Stomach (tissue), 8 donors: ENCODE measurements at regions not wholly inside any gene's neighbourhood (a gene's known extent, or its start where the extent isn't known, plus 50 kb on each side); places are given as distances from the start of the nearest gene placed in this dataset.

Source experiments
- DNase-seq, 2 donors: peaks; one replicate each; pipeline versions ENCODE4 v3.0.0 to v3.0.0-alpha.2; 2013 to 2019
- H3K27ac ChIP-seq, 5 donors: fragments of 200-600 bp in 4 of 5; sonication (generic) in 4 of 5; one replicate each; pipeline ENCODE4 v1.5.1; 2013 to 2019; ENCODE audit warnings: mild to moderate bottlenecking in 1 of 5, moderate library complexity in 1 of 5
- H3K27me3 ChIP-seq, 3 donors: fragments of 200-600 bp; sonication (generic); one replicate each; pipeline ENCODE4 v1.5.1; 2017 to 2019; ENCODE audit warnings: mixed run types in 1 of 3
- H3K36me3 ChIP-seq, 4 donors: fragments of 200-600 bp; sonication (generic); 1 replicate in 3 of 4; 2 replicates in 1 of 4; pipeline ENCODE4 v1.5.1; 2016 to 2019
- H3K4me1 ChIP-seq, 4 donors: fragments of 200-600 bp; sonication (generic); one replicate each; pipeline ENCODE4 v1.5.1; 2016 to 2019
- H3K4me3 ChIP-seq, 4 donors: fragments of 200-600 bp; sonication (generic) in 3 of 4; one replicate each; pipeline ENCODE4 v1.5.1; 2016 to 2019; ENCODE audit warnings: mild to moderate bottlenecking in 1 of 4
- H3K9me3 ChIP-seq, 4 donors: fragments of 200-600 bp; sonication (generic); one replicate each; pipeline ENCODE4 v1.5.1; 2016 to 2019
- EP300 ChIP-seq: sonication (generic); formaldehyde crosslinking; IDR thresholded peaks from one replicate; pipeline ENCODE4 v1.6.1; 2017; ENCODE audit warnings: antibody characterized with exemption
- POLR2A ChIP-seq, 4 donors: fragments of 450-650 bp; IDR thresholded peaks; one replicate each; pipeline ENCODE4 v1.6.1; 2016; ENCODE audit warnings: antibody characterized with exemption in 4 of 4, control low read depth in 2 of 4, mild to moderate bottlenecking in 1 of 4, moderate library complexity in 1 of 4
- POLR2AphosphoS5 ChIP-seq, 3 donors: sonication (generic); formaldehyde crosslinking; IDR thresholded peaks; one replicate each; pipeline ENCODE4 v1.6.1; 2016; ENCODE audit warnings: antibody characterized with exemption in 3 of 3
- WGBS, 5 donors: extraction: QIAGEN DNeasy Blood & Tissue Kit in 3 of 5; methylation state at CpG; one replicate each; pipeline versions ENCODE4 v1.1.5 to v1.1.7; 2013 to 2018; 5-methylcytosine and 5-hydroxymethylcytosine counted together
- intact Hi-C: fragments of 100-400 bp; cut with DNase I; formaldehyde crosslinking; loops from one replicate; pipeline ENCODE4 v1.15.1; 2023; ENCODE audit warnings: low total_unique reads
- TF ChIP-seq, protein P1 (sequence below), 7 experiments: fragments of 450-650 bp in 4 of 7; fragments of 200-600 bp in 3 of 7; sonication (generic) in 3 of 7; IDR thresholded peaks; one replicate each; pipeline ENCODE4 v1.5.1; 2016 to 2019; ENCODE audit warnings: antibody characterized with exemption in 7 of 7, control low read depth in 2 of 7, mild to moderate bottlenecking in 1 of 7
- donor health status: healthy with polysubstance abuse.
- donor health status: Bipolar disorder and iron deficiency.
- donor health status: healthy.

DNA sequence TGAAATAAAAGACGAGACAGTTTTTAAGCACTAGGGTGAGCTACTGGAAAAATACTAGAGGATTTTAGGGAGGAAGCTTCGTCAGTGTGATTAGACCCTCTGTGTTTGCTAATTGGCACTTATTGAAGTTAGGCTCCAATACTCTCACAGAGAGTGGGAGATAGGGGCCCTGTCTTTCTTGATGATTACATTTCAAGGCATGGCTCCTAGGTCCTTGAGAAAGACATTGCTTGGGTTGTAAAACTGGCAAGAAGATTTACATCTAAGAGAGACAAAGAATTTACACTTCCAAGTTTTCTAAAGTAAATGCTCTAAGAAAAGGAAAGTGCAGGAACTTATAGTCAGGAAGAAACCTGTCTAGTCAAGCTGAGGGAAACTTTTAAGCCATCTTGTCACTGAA lies 183.2 kb downstream of the C12orf50 start:
- TF ChIP-seq, protein P1, sequence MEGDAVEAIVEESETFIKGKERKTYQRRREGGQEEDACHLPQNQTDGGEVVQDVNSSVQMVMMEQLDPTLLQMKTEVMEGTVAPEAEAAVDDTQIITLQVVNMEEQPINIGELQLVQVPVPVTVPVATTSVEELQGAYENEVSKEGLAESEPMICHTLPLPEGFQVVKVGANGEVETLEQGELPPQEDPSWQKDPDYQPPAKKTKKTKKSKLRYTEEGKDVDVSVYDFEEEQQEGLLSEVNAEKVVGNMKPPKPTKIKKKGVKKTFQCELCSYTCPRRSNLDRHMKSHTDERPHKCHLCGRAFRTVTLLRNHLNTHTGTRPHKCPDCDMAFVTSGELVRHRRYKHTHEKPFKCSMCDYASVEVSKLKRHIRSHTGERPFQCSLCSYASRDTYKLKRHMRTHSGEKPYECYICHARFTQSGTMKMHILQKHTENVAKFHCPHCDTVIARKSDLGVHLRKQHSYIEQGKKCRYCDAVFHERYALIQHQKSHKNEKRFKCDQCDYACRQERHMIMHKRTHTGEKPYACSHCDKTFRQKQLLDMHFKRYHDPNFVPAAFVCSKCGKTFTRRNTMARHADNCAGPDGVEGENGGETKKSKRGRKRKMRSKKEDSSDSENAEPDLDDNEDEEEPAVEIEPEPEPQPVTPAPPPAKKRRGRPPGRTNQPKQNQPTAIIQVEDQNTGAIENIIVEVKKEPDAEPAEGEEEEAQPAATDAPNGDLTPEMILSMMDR (IDR thresholded peaks at IDR 0.05): no peak
- no peak for TF ChIP-seq POLR2AphosphoS5 (IDR thresholded peaks at IDR 0.05)
- no peak for TF ChIP-seq POLR2A (IDR thresholded peaks at IDR 0.05)
- no peak for TF ChIP-seq EP300
- WGBS, 5 donors: 36 to 78% (median 65%) methylated on average over 2 of the region's 2 CpGs
- H3K4me3 ChIP-seq: no peak overlapping the region
- H3K27me3 ChIP-seq: no peaks in the 10 kb centered on the region
- no peaks in the 10 kb centered on the region for H3K36me3 ChIP-seq
- intact Hi-C loops: no loop called here
- peaks cover 0 to 7% (median 0%) of the 10 kb centered on the region in 4 donors for H3K4me1 ChIP-seq
- H3K27ac ChIP-seq: no peak overlapping the region
- no peak for DNase-seq
- no peaks in the 10 kb centered on the region for H3K9me3 ChIP-seq

DNA sequence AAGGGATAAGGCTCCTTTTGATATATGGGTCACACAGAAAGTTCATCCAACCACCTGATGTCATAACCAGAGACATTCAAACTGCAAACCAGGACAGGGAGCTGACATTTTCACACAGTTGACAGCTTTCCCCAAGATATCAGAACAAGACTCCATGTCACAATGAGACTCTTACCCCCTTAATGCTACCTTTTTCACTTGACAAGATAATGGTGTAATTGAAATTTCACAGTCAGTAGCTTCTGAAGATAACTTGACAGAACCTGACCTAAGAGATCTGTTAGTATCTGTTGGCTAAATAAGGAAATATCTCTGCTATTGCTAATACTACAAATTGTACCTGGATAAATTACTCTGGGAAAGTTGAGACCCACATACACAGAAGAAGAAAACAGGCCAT lies 187.3 kb downstream of the C12orf50 start:
- Histone ChIP-seq H3K4me1 (no peaks in the 10 kb centered on the region), H3K27ac (no peak overlapping the region), H3K27me3 (no peaks in the 10 kb centered on the region), H3K9me3 (no peaks in the 10 kb centered on the region), H3K36me3 (no peaks in the 10 kb centered on the region), H3K4me3 (no peak overlapping the region)
- DNase-seq: no peak
- intact Hi-C loops: no loop called here
- TF ChIP-seq, protein P1 (IDR thresholded peaks at IDR 0.05): no peak
- TF ChIP-seq POLR2AphosphoS5 (IDR thresholded peaks at IDR 0.05) (no peak), POLR2A (IDR thresholded peaks at IDR 0.05) (no peak), EP300 (no peak)

DNA sequence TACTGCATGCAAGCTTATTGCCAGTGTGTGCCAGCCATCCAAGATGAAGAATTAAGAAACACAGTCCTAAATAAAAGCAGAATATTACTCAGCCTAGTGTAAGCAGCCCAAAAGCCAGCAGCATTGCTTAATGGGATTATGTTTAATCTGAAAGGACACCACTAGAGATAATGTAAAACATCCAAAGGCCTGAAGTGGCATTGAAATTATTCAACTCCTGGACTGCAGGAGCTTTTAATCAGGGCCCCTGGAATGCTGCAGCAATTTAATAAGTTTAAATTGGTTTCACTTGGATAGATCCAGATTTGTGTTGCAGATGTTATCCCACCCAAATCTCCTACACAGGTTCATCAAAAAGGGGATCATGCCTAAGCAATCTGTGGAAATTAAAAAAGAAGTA lies 193.0 kb downstream of the C12orf50 start:
- Histone ChIP-seq H3K4me3 (no peak overlapping the region), H3K36me3 (no peaks in the 10 kb centered on the region), H3K9me3 (no peaks in the 10 kb centered on the region), H3K27ac (no peak overlapping the region), H3K4me1 (no peaks in the 10 kb centered on the region), H3K27me3 (no peaks in the 10 kb centered on the region)
- intact Hi-C loops: no loop called here
- DNase-seq: no peak
- TF ChIP-seq EP300 (no peak), POLR2A (IDR thresholded peaks at IDR 0.05) (no peak), POLR2AphosphoS5 (IDR thresholded peaks at IDR 0.05) (no peak)
- TF ChIP-seq, protein P1 (IDR thresholded peaks at IDR 0.05): no peak

DNA sequence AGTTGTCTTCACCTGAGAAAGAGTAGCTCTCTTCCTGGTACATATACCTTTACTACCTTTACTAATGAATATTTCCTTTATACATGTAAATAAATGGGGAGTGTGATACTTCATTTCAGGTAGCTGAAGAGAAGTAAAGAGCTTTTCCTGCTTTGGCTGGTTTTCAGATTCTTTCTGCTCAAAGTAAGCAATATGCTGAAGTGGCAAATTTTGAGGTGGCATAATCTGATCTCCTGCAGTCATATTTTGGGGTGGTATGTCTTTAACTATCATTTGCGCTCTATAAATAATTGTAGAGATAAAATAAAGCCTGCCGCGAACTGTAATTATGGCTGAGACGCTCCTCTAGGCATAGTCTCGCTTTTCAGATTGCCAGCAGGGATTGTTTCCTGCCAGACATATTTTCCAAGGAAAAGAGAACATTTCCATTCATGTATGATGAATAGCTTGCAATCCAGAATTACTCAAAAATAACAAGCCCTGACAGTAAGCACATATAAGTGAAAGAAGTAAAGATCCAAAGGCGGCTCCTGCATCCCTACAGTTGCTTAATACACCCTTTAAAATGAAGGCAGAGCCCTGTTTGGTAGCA lies 200.7 kb downstream of the C12orf50 start:
- WGBS, 5 donors: 83 to 93% (median 89%) methylated on average over 6 of the region's 6 CpGs
- DNase-seq: no peak
- H3K4me3 ChIP-seq: no peak overlapping the region
- TF ChIP-seq, protein P1 (IDR thresholded peaks at IDR 0.05): no peak
- no peak for TF ChIP-seq EP300
- TF ChIP-seq POLR2A (IDR thresholded peaks at IDR 0.05): no peak
- no peak for TF ChIP-seq POLR2AphosphoS5 (IDR thresholded peaks at IDR 0.05)
- H3K9me3 ChIP-seq: no peaks in the 10 kb centered on the region
- H3K27me3 ChIP-seq: no peaks in the 10 kb centered on the region
- intact Hi-C loops: no loop called here
- H3K27ac ChIP-seq: no peak overlapping the region
- no peaks in the 10 kb centered on the region for H3K36me3 ChIP-seq
- no peaks in the 10 kb centered on the region for H3K4me1 ChIP-seq
